Left colon (tissue), 2 donors: ENCODE measurements at regions not wholly inside any gene's neighbourhood (a gene's known extent, or its start where the extent isn't known, plus 50 kb on each side); places are given as distances from the start of the nearest gene placed in this dataset.

Source experiments
- ATAC-seq: fragments of 200-7000 bp; cut with Tn5 transposase; one replicate; pipeline ENCODE4 v1.9.1; 2020; ENCODE audit warnings: mild to moderate bottlenecking, moderate library complexity
- DNase-seq, 2 donors: peaks; one replicate each; pipeline ENCODE4 v3.0.0-alpha.2; 2020
- intact Hi-C, 2 donors: fragments of 100-400 bp; cut with DNase I in 1 of 2; cut with micrococcal nuclease in 1 of 2; formaldehyde crosslinking; loops; one replicate each; pipeline versions ENCODE4 v1.11.2 to v1.14.0; 2022; cut with DNase I, micrococcal nuclease
- donor health status: DM: no; HTN: no; CAD: no.
- donor health status: DM: yes; HTN: yes; CAD: no.

- ATAC-seq (no peak), DNase-seq (no peak)
- intact Hi-C loops = no loop called here
Measured at GRCh38 chr1:193694741-193695140, 508.3 kb upstream of the B3GALT2 start.

- intact Hi-C loops = no loop called here
- DNase-seq (no peak), ATAC-seq (no peak)
Measured at GRCh38 chr1:193685986-193686385, 499.6 kb upstream of the B3GALT2 start.

GRCh38 chr1:193681422-193681821 lies 495.0 kb upstream of the B3GALT2 start:
- DNase-seq (peak; percentile 14 to 24), ATAC-seq (peak; percentile 73)
- intact Hi-C loops = no loop called here

GRCh38 chr1:193680924-193681316 lies 494.5 kb upstream of the B3GALT2 start:
- ATAC-seq = peak; percentile 74
- DNase-seq = no peak
- intact Hi-C loops = no loop called here

GRCh38 chr1:193680247-193680923 lies 494.0 kb upstream of the B3GALT2 start:
- DNase-seq = no peak
- peak; percentile 21 for ATAC-seq
- intact Hi-C loops = no loop called here

- no peak for DNase-seq
- no peak for ATAC-seq
Measured at GRCh38 chr1:193677874-193678273, 491.5 kb upstream of the B3GALT2 start.

GRCh38 chr1:193676996-193677549 lies 490.7 kb upstream of the B3GALT2 start:
- ATAC-seq = no peak
- intact Hi-C loops = no loop called here
- no peak for DNase-seq

More at GRCh38 chr1:193677874-193678273, 491.5 kb upstream of the B3GALT2 start:
- intact Hi-C loops = no loop called here

GRCh38 chr1:193674292-193674944 lies 488.0 kb upstream of the B3GALT2 start:
- DNase-seq = no peak
- intact Hi-C loops = no loop called here
- ATAC-seq = peak; percentile 92

GRCh38 chr1:193666485-193667083 lies 480.2 kb upstream of the B3GALT2 start:
- no peak for DNase-seq
- ATAC-seq = no peak
- intact Hi-C loops = no loop called here

GRCh38 chr1:193663965-193664364 lies 477.6 kb upstream of the B3GALT2 start:
- no peak for ATAC-seq
- no peak for DNase-seq
- intact Hi-C loops = no loop called here

GRCh38 chr1:193662030-193662429 lies 475.6 kb upstream of the B3GALT2 start:
- ATAC-seq (no peak), DNase-seq (no peak)
- intact Hi-C loops = no loop called here

- no peak for ATAC-seq
- intact Hi-C loops = no loop called here
- no peak for DNase-seq
Measured at GRCh38 chr1:193661385-193661784, 475.0 kb upstream of the B3GALT2 start.

GRCh38 chr1:193660428-193660827 lies 474.0 kb upstream of the B3GALT2 start:
- DNase-seq (no peak), ATAC-seq (no peak)
- intact Hi-C loops = no loop called here

- DNase-seq = no peak
- ATAC-seq = no peak
- intact Hi-C loops = no loop called here
Measured at GRCh38 chr1:193658691-193659090, 472.3 kb upstream of the B3GALT2 start.

- DNase-seq = no peak
- intact Hi-C loops = no loop called here
- no peak for ATAC-seq
Measured at GRCh38 chr1:193658081-193658480, 471.7 kb upstream of the B3GALT2 start.

GRCh38 chr1:193657552-193657951 lies 471.1 kb upstream of the B3GALT2 start:
- intact Hi-C loops = no loop called here
- ATAC-seq (peak; percentile 87), DNase-seq (no peak)

- DNase-seq (no peak), ATAC-seq (no peak)
- intact Hi-C loops = no loop called here
Measured at GRCh38 chr1:193656841-193657240, 470.4 kb upstream of the B3GALT2 start.

GRCh38 chr1:193654951-193655735 lies 468.7 kb upstream of the B3GALT2 start:
- ATAC-seq (peak; percentile 84), DNase-seq (peak in 1 of 2 donors; percentile 11)

GRCh38 chr1:193649587-193649986 lies 463.2 kb upstream of the B3GALT2 start:
- intact Hi-C loops = no loop called here
- no peak for DNase-seq
- no peak for ATAC-seq

More at GRCh38 chr1:193654951-193655735, 468.7 kb upstream of the B3GALT2 start:
- intact Hi-C loops = no loop called here
